Astrocyte of the hippocampus (primary cell): ENCODE measurements at regions not wholly inside any gene's neighbourhood (a gene's known extent, or its start where the extent isn't known, plus 50 kb on each side); places are given as distances from the start of the nearest gene placed in this dataset.

Experiments
- DNase-seq: peaks from one replicate; pipeline ENCODE4 v3.0.0; 2011; ENCODE audit warnings: low read depth, low spot score

DNA sequence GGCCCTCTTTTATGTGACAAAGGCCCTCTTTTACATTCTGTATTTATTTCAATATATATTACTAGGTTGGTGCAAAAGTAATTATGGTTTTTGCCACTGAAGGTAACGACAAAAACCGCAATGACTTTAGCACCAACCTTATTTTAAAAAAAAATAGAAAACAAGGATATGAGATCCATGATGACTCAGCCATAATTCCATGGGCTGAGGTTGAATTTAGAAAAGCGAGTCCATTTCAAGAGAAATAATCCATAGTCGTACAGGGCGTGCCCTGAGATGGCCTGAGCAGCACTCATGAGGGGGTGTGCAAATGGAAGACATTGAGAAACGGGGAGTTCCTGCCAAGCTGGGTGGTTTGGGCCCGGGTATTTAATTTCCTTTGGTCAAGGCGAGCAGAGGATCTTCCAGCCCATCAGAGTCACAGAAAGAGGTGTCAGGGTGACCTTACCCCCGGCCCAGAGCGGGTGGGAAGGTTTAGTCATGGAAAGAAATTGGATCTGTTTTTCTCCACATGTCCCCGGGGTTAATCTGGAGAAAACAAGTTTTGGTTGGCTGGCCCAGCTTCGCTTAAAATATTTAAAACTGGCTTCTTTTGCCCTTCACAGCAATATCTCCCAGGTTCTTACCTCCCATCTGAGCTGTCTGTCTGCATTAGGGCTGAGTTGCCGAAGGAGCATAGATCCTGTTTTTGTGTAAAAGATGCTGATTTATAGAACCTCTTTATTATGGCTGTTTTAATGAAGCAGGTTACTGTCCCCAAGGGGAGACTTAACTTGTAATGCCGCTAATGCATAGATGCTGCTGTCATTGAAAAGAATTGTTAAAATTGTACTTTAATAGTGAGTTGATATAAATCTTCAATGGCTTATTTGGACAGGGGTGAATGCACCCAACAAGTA lies 255.6 kb downstream of the PREX1 start:
- DNase-seq = no peak

DNA sequence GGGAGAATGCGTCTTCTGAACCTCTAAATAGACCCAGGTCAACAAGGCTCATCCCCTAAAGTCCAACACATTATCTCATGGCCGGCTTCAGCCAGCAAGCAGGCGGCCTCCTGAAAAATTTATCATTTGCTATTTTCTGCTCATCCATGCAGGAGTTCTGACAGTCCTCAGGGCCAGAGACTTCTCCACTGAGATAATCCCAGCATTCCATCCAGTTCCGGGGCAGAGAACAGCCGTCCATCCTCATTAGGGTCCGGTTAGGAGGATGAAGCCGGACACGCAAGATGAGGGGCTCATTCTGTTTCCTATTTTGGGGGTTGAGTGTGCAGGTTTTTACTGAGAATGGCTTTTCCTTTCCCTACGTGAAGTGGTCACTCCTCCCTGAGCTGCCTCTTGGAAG lies 258.1 kb downstream of the PREX1 start:
- DNase-seq = no peak

GRCh38 chr20:48568520-48568919 lies 259.3 kb downstream of the PREX1 start:
- DNase-seq = no peak

GRCh38 chr20:48567145-48567544 lies 260.7 kb downstream of the PREX1 start:
- DNase-seq = no peak

- DNase-seq = no peak
These were observed 262.7 kb downstream of the PREX1 start for GRCh38 chr20:48564982-48565539.

GRCh38 chr20:48563191-48563870 lies 264.5 kb downstream of the PREX1 start:
- DNase-seq = no peak

- no peak for DNase-seq
These were observed 265.1 kb downstream of the PREX1 start for GRCh38 chr20:48562586-48563116.

DNA sequence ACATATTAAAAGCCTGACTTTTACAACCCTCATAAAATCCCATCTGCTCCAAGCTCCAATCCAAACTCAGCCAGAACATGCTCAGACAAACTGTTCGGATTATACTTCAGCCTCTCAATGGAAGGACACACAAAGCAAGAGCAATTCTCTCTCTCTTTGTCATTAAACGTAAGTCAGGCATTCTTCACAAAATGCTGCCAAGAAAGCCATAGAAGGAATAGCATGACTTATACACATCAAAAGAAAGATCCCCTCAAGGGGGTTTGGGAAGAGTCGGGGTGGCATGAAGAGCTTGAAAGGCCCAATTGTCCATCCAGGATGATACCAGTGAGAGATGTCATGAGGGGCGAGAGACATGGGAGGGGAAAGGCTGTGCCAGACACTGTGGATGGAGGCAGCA lies 268.9 kb downstream of the PREX1 start:
- DNase-seq = no peak

DNA sequence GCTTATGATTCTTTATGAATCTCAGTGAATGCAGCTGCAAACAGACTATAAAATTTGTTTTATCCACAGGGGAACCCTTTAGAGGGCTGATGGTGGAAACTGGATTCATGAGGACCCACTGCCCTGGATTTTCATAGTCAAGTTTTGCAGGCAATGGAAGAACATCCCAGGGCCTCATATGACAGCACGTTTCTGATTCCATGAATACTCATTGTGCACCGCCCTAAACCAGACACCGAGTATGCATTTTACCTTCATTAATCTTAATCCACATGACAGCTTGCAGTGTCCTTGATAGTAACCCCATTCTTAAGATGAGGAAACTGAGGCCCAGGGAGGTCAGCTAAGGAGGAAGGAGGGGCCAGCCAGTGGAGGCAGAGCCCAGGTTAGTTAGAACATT lies 270.4 kb downstream of the PREX1 start:
- DNase-seq = no peak

GRCh38 chr20:48556956-48557355 lies 270.8 kb downstream of the PREX1 start:
- no peak for DNase-seq

DNA sequence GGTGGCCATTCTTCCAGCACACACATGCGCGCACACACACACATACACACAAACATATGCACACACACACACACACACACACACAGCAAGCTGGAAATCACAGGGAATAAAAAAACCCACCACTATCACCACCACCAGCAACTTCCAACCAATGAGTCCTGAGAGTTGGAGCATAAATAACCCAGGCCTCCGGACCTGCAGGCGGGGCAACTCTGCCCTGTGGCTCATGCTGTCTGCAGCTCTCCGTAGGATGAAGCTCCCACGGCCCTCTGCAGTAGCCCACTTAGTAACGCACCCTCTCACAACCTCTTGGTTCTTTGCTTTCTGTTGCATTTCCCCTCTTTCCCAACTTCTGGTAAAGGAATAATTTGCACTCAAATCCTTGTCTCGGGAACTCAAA lies 275.2 kb downstream of the PREX1 start:
- DNase-seq = no peak

- peak; percentile 40 for DNase-seq
These were observed 277.0 kb downstream of the PREX1 start for GRCh38 chr20:48550814-48551213.

GRCh38 chr20:48547664-48548063 lies 280.1 kb downstream of the PREX1 start:
- DNase-seq = no peak

DNA sequence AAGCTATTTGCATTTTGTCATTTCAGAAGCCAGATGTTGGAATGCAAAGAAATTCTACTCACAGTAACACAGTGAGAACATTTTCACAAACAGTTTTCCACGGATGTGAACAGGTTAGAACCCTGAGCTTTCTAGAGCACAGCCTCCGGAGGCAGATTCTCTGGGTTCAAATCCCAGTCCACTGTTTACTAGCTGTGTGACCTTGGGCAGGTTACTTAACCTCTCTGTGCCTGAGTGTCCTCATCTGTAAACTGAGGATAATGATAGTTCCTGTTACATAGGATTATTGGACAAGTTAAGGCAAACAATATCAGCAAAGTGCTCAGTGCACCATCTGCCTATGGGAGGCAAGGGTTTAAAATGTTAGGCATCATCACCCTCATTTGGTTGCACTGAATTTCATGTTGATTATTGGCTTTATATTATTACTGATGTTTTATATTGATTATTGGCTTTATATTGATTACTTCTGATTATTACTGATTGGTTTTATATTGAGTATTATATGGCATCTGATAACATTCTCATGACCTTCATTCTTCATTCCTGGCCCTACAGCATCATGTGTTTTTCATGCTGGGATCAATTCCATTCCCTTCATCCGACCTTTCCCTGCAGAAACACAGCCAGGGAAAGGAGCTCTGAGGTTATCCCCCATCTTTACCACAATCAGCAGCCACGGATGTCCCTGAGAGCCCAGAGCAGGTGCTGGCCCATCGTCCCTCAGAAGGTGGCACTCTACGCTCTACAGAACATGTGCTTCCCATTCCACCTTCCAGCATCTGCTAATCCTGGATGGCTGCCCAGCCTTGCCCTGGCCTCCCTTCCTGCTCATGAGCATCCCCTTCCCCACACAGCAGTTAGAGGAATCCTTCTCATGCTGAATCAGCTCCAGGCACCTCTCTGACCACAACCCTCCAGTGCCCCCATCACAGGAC lies 283.1 kb downstream of the PREX1 start:
- DNase-seq = no peak

DNA sequence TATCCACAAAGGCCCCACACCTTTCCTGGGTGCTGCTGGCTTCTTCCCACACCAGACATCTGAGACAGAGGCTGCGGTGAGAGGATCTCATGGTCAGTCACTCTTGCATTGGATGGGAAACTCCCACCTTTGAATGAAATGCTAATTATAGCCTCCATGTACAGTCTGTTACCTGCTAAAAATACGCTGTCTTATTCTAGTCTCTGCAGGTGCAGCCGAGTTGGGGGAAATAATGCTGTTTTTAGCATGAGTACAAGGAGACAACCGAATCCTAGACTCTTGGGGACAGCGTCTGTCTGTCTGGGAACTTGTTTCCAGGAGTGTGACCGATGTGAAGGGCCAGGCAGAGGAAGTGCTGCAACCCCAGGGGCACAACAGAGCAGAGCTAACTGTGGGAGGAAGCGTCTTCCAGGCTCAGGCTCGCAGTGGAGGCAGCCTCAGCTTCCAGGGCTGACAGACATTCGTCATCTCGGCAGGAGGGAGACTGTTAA lies 286.2 kb downstream of the PREX1 start:
- no peak for DNase-seq

DNA sequence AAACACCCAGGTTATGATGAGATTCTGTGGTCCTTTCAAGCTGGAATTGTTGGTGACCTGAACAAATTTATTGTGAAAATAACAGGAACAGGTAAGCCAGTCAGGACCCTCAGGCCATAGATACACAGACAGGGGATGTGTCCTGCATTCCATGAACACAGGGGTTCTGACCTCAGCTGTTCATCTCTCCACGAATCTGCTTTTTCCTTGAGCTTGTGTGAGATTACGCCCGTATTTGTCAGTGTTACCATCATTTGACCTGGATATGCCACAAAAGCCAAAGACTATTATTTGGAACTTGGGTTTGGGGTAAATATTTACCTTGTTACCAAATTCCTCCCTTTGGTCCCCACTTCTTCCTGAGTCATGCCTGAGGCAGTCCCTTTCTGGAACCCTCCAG lies 288.9 kb downstream of the PREX1 start:
- peak; percentile 24 for DNase-seq

DNA sequence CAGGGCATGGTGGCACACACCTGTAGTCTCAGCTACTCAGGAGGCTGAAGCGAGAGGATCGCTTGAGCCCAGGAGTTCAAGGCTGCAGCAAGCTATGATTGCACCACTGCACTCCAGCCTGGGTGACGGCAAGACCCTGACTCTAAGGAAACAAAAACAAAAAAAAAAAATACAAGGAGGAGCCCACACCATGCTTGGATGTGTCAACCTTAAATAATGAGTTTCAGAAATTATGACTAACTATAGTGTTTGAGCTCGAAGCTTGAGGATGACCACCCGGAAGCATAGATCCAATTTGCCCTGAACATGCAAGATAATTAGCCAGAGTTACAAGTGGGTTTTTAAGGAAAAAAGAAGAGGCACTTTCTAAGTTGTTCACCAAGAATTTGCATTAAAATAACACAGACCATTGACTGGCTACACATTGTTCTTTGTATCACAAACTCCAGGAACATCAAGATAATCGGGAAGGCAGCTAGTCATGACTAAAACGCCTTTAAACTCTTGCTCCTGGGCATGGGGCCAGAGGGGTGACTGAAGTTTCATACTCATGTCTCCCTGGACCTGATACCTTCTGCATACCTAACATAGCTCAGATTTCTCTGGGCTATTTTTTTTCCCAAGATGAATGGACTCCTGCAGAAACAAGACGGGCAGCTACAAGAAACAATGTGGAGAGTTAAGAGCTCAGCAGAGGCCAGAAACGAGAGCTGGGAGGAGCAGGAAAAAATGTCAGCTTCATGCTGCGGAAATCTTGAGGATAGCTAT lies 289.6 kb downstream of the PREX1 start:
- peak; percentile 97 for DNase-seq

GRCh38 chr20:48536206-48536605 lies 291.6 kb downstream of the PREX1 start:
- no peak for DNase-seq

- no peak for DNase-seq
These were observed 292.2 kb downstream of the PREX1 start for GRCh38 chr20:48535556-48535955.

GRCh38 chr20:48532028-48532427 lies 295.8 kb downstream of the PREX1 start:
- DNase-seq = no peak
